ENCODE measurements at regions not wholly inside any gene's neighbourhood (a gene's known extent, or its start where the extent isn't known, plus 50 kb on each side); places are given as distances from the start of the nearest gene placed in this dataset.

DNA sequence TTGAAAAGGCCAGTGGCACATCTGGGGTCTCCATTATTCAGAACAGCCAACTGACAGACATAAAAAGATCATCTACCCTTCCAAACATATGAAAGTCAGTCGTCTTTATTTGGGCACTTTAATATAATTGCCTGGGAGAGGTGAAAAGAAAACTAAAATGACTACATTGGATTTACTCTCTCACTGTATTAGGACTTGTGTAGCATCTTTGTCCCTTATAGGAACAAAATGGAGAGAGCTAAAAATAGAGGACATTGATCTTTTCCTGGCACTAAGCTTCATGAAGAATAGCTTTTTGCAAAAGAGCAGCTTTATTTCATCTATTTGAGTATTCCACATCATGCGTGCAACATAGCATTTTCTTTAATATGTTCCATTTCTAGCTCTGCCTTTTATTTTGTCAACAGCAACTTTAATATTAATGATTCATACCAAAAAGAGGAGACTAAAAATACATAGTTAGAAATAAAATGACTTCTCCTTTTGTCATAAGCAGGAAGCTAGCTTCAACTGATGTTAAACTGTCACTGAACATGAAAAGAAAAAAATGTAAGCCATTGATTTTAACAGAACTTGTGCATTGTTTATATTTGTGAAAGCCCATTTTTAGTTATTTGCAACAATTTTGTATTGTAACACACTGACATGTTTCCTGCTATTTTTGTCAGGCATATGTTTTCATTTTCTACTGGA is 254.6 kb downstream of the SEC23A start:
- no peak for DNase-seq (ENCODE audit: low read depth in 2 of 2)

DNA sequence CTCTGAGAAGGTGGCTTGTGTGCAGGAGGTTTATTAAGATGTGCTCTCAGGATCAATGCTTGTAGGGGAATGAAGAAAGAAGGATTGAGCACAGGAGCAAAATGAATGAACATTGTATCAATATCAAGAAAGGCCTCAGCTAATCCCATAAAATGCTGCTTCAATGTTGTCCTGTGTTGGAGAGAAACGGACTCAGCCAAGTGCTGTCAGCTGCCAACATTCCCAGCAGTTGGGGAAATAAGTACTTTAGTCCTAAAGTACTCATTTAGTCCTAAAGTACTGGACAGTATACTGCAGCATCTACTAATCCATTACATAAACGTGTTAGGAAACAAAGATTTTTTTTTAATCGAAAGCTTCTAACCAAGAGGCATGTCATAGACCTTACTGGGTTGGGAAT is 255.9 kb downstream of the SEC23A start:
- DNase-seq (ENCODE audit: low read depth in 2 of 2), result no peak

DNA sequence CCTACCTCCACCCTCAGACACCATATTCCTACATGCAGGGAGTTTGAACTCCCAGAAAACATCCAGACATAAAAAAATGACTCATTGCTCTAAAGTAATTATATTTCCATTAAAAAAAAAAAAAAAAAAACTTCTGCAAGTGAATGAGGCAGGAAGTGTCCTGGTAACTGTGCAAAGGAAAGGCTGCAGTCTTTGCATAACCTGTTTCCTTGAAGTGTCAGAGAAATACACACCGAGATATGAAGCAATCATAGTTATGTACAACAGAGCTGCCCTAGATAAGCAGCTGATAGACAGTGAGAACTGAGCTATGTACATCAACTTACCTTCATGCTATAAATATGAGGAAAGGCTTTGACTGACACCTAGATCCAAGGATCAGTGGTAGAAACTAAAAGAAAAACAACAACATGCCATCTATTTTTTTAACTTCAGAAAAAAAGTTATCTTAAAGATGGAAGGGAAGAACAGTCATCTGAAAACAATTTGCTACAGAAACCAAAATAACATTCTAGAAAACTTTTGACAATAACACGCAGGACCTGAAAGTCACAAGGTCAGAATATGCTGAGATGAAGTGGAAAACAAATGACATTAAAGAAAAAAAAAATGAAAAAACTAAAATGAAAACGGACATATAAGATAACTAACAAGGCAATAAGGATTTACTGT is 263.2 kb downstream of the SEC23A start:
- no peak for DNase-seq (ENCODE audit: low read depth in 2 of 2)

- no peak for DNase-seq (ENCODE audit: low read depth in 2 of 2)
Observed at GRCh38 chr14:38838979-38839323, 264.1 kb downstream of the SEC23A start.

GRCh38 chr14:38838049-38838978 is 264.7 kb downstream of the SEC23A start:
- no peak for DNase-seq (ENCODE audit: low read depth in 2 of 2)

- DNase-seq (ENCODE audit: low read depth in 2 of 2), result no peak
Observed at GRCh38 chr14:38837343-38838048, 265.5 kb downstream of the SEC23A start.

DNA sequence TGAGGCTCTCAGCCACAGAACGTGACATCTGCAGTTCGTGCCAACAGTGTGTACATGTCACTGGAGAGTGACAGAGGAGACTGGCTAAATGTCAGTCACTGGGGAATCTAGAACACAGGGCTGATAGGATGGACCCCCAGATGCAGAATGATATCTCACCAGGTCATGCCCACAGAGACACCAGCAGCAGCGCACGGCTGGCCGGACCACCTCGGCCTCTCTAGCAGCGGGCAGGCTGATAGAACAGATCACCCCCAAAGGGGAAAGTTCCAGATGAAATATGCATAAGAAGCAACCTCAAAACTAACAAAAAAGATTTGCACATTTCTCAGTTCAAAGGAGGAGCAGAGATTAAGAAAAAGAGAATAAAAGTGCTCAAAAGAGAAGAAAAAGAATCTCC is 266.5 kb downstream of the SEC23A start:
- DNase-seq (ENCODE audit: low read depth in 2 of 2), result no peak

GRCh38 chr14:38835874-38836273 is 267.2 kb downstream of the SEC23A start:
- DNase-seq (ENCODE audit: low read depth in 2 of 2), result no peak

DNA sequence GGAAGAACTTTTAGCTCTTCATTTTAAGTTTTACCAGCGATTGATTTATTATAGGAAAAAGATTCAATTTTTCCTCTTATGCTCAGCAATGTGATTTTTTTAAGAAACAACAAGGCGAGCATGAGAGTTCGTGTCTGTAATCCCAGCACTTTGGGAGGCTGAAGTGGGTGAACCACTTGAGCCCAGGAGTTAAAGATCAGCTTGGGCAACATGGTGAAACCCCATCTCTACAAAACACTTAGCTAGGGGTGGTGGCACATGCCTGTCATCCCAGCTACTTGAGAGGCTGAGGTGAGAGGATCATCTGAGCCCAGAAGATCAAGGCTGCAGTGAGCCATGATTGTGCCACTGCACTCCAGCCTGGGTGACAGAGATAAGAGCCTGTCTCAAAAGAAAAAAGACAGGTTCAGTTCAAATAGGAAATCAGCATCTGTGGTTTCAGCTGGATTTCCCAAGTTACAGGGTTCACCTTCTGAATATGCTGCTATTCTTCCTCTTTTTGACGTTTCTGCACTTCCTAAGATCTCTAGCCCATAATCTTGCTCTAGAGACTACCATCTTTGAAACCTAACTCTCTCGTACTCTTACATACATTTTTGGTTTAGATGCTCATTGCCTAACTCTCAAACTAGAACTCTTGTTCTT is 274.7 kb downstream of the SEC23A start:
- DNase-seq (ENCODE audit: low read depth in 2 of 2), result no peak

- no peak for DNase-seq (ENCODE audit: low read depth in 2 of 2)
Observed at GRCh38 chr14:38824706-38825105, 278.3 kb downstream of the SEC23A start.

GRCh38 chr14:38818555-38818954 is 284.5 kb downstream of the SEC23A start:
- no peak for DNase-seq (ENCODE audit: low read depth in 2 of 2)

DNA sequence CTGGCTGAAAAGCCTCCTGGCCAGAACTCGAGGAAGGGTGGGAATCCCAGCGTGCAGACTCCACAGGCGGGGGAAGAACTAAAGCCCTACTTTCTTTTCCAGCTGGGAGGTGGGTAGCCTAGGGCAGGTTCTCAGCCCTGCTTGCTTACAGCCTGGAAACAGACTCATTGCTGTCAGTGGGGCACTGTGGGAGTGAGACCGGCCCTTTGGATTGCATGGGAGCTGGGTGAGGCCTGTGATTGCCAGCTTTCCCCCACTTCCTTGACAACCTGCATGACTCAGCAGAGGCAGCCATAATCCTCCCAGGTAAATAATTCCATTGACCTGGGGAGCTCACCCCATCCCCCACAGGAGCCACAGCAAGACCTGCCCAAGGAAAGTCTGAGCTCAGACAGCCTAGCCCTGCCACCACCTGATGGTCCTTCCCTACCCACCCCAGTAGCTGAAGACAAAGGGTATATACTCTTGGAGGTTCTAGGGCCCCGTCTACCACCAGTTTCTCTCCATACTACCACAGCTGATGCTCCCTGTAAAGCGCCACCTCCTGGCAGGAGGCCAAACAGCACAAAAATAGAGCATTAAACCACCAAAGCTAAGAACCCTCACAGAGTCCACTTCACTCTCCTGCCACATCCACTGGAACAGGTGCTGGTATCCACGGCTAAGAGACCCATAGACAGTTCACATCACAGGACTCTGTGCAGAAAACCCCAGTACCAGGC is 294.1 kb downstream of the SEC23A start:
- DNase-seq (ENCODE audit: low read depth in 2 of 2), result no peak

GRCh38 chr14:38799671-38800070 is 303.4 kb downstream of the SEC23A start:
- DNase-seq (ENCODE audit: low read depth in 2 of 2), result no peak

GRCh38 chr14:38794677-38795076 is 308.4 kb downstream of the SEC23A start:
- no peak for DNase-seq (ENCODE audit: low read depth in 2 of 2)

- DNase-seq (ENCODE audit: low read depth in 2 of 2), result no peak
Observed at GRCh38 chr14:38791862-38792261, 311.2 kb downstream of the SEC23A start.

GRCh38 chr14:38790916-38791315 is 312.1 kb downstream of the SEC23A start:
- DNase-seq (ENCODE audit: low read depth in 2 of 2), result no peak

DNA sequence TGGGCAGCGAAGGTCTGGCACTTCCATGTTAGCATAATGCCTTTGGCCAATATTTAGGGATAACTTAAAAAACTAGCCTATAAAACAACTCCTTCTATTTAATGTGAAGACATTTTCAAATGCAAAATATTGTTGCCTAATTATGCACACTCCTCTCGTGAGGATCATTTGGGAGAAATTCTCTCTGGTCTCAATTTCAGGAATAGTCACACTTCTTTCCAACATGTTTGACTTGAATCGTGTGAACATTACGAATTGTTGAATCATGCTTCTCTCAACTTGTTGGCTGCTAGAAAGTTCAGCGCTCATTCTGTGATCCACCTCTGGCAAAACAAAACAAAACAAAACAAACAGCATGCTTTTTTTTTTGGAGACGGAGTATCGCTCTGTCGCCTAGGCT is 313.2 kb downstream of the SEC23A start:
- no peak for DNase-seq (ENCODE audit: low read depth in 2 of 2)

DNA sequence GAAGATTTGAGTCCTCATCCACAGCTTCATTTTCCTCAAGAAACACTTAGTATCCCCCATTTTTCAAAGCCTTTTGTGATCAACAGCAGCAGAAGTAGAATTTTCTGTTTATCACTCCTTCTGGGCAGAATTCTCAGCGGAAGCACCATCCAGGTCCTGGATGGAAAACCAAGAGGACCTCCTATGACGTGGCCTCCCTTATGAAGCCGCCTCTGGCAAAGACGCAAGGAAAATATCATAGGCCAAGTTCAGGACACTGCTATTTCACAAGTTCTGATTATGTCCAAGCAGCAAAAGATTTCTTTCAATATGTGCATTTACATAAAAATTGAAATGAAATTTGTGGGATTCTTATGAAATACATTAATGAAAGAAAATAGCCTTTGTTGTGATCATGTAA is 315.0 kb downstream of the SEC23A start:
- DNase-seq (ENCODE audit: low read depth in 2 of 2), result no peak

DNA sequence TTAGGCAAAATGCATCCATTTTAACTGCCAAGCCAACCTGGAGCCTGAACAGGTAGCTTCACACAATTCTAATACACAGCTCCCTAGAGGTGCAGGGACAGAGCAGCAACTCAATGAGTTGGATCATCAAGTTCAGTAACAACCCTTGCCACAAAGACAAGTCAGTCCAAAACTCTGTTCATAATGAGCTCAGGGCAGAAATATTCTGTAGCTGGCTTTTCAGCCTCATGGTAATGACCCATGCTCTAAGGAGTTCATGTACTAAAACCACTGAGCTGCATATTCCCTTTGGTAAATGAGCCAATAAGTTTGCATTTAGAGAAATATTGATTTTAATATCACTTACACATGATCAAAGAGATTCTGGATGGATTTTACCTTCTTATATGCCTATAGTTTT is 316.1 kb downstream of the SEC23A start:
- DNase-seq (ENCODE audit: low read depth in 2 of 2), result no peak

- DNase-seq (ENCODE audit: low read depth in 2 of 2), result no peak
Observed at GRCh38 chr14:38777401-38777800, 325.6 kb downstream of the SEC23A start.

GRCh38 chr14:38775986-38776385 is 327.0 kb downstream of the SEC23A start:
- DNase-seq (ENCODE audit: low read depth in 2 of 2), result no peak
